Effector CD8-positive, alpha-beta T cell (primary cell): ENCODE measurements at regions not wholly inside any gene's neighbourhood (a gene's known extent, or its start where the extent isn't known, plus 50 kb on each side); places are given as distances from the start of the nearest gene placed in this dataset.

Experiments
- DNase-seq: peaks from one replicate; lab custom pipeline; 2025; lab: John Stamatoyannopoulos, UW

- no peak for DNase-seq
These were observed 334.9 kb downstream of the SNAPC1 start for GRCh38 chr14:62097072-62097471.

GRCh38 chr14:62097824-62098223 lies 335.6 kb downstream of the SNAPC1 start:
- DNase-seq, result no peak

DNA sequence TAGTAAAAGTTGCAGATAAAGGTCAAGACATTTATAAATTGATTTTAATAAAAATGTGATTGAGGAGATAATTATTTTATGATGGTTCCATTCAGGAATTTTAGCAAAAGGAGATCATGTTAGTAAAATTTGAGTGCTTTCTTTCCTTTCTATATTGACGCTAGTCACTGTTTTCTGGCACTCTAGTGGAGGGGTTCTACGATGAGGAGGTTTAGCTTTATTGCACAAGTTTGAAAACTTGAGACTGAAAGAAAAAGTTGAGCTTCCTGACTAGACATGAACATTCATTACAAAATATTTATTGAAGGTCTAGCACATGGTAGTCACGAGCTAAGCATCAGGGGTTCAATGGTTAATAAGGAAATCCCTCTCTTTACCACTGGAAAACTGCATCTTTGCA lies 336.1 kb downstream of the SNAPC1 start:
- no peak for DNase-seq

GRCh38 chr14:62099091-62099490 lies 336.9 kb downstream of the SNAPC1 start:
- no peak for DNase-seq

DNA sequence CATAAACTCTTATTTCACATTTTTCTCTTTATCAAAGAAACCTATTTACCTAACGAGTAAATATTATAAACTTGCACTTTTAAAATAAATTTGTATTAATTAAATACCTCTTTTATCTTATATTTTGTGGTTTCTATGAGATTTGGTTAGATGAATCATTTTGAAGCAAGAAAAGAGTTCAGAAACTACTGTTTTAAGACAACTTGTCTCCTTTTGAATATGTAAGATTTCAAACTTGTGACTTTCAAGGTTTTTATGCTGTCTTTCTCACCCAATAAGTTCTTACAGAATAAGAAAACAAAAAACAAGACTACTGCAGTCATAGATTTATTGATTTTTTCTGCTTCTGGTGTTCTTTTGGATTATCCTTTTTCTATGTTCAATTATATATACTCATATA lies 339.0 kb downstream of the SNAPC1 start:
- DNase-seq, result no peak

GRCh38 chr14:62101673-62102348 lies 339.6 kb downstream of the SNAPC1 start:
- DNase-seq, result no peak

DNA sequence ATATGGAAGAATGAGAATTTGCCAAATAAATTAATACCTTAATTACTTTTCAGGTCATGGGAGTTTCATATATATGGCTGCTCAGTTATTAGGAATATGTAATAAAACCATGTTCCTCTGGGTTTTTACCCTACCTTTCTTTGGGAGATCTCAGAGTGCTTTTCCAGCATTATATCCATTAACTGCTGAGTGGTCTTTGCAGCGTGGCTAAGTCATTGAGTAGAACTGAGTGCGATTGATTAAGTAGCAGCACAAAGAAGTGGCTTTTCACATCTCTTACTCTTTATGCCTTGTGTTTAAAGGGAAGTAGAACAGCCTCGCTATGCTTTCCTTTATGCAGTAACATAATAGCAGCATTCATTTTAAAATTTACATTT lies 340.1 kb downstream of the SNAPC1 start:
- DNase-seq, result no peak

- DNase-seq, result no peak
These were observed 341.2 kb downstream of the SNAPC1 start for GRCh38 chr14:62103464-62103863.

- no peak for DNase-seq
These were observed 348.7 kb downstream of the SNAPC1 start for GRCh38 chr14:62110941-62111340.

- peak; percentile 10 for DNase-seq
These were observed 355.0 kb downstream of the SNAPC1 start for GRCh38 chr14:62117010-62117750.

DNA sequence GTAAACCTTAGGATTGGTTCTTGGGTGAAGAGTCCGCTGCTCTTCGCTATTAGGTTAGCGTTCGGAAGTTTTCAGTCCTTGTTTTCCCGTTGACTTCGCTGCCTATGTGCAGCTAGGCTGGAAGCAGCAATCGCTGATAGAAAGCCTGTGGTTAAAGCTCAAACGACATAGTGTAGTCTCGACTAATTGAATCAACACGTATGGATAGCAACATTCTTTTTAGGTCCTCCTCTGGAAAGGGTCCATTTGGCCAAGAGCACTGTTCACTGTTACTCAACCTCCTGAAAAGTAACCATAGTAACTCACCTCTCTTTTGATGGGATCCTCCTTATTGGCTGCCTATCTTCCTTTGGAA lies 355.5 kb downstream of the SNAPC1 start:
- no peak for DNase-seq

GRCh38 chr14:62118461-62118860 lies 356.2 kb downstream of the SNAPC1 start:
- no peak for DNase-seq

- DNase-seq, result no peak
These were observed 356.7 kb downstream of the SNAPC1 start for GRCh38 chr14:62118871-62119270.

DNA sequence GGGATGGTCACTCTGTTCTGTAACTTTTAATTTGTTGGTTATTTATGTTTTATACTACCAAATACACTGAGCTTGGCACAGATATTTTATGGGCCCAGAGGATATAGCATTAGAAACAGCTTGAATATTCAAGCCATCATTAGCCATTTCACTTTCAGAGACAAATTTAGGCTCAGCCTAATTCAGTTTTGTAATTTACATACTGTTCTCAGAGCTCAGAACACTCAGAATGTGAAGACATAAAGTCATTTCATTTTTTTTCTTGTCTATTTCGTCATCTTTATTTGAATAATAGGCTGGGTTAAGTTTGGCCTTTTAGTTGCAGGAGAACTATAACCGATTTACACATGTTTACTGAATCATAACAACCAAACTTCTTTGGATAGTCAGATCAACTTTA lies 361.7 kb downstream of the SNAPC1 start:
- DNase-seq, result no peak

- DNase-seq, result no peak
These were observed 363.6 kb downstream of the SNAPC1 start for GRCh38 chr14:62125793-62126192.

DNA sequence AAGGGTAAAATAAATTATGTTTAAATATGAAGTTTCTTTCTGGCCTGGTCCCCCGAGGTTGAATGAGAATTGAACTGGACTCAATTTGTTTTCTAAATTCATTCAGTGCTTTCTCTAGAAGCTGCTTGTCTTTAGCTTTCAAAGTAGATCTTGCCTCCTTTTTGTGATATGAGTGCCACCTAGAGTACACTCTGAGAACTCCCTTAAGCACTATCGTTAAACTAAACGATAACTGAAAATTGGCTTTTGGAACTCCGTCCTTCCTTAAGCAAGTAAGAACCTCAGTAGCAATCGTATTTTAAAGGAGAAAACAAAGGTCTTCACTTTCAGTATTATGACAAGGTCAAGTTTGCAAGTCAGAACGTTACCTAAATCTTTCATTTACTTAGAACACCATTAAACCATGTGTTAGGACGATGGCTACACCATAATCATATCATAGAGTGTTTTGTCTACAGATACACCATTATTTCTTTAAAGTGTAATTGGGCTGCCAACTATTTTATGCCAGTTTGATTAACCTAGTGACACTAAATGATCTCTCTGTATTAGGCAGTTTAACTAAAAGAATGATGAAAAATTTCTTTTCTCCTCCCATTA lies 364.8 kb downstream of the SNAPC1 start:
- no peak for DNase-seq

DNA sequence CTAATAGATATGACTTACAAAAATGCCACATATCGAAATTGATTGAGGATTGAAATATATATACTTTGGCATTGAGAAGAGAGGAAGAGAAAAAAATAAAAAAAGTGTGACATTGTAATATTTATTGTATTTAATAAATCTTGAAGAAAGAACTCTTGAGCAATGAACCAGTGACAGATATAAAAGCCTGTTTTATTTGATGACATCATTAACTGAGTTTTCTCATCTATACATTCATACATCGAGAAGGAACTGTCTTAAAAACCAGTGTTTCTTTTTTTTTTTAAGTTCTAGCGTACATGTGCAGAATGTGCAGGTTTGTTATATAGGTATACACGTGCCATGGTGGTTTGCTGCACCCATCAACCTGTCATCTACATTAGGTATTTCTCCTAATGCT lies 368.2 kb downstream of the SNAPC1 start:
- DNase-seq, result no peak

DNA sequence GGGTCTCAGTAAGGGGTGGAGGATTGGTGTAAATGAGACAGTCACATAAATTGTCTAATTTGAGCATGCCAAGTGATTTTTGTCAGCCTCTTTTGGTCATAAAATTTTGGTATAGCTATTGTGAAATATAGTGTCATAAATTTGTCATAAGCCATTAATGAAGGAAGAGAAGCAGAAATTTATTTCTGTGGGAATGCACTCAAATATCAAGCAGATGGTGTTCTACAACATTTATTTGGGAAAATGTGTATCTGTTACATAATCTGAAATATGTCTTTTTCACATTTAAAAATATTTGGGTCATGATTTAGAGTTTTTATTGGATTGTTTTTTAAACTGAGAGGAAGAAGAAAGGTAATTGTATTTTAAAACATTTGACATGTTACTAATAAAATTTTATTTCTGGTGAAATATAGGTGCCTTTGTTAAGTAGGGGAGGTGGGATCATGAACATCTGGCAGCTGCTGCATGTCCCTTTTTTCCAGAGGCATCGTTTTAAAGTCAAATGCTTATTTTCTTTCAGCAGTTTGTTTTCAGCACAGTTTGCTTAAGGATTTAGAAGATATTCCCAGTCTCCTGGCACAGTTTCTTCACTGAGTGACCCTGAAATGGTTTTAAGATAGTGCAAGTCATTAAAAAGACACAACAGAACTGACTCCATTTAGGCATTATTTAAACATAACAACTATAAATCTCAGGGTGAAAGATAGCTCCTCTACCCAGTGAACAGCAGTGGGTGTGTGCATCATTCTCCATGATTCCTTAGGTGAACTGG lies 371.7 kb downstream of the SNAPC1 start:
- no peak for DNase-seq

DNA sequence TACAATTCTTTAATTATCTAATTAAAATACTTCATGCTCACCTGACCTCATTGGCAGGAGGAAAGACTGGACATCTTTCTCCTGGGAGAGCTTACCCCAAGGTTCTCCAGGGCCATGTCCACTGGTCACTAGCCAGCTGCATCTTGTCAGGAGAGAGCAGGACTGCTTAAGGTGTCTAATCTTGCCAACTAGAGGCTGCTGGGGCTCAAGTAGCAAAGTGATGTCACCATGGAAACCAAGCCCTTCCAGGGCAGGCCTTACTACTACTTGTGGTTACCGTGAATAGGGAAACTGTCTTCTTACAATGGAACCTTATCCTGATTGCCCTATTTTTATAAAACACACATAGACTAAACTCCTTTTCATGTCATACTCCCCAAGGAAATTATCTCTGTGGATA lies 376.4 kb downstream of the SNAPC1 start:
- no peak for DNase-seq

DNA sequence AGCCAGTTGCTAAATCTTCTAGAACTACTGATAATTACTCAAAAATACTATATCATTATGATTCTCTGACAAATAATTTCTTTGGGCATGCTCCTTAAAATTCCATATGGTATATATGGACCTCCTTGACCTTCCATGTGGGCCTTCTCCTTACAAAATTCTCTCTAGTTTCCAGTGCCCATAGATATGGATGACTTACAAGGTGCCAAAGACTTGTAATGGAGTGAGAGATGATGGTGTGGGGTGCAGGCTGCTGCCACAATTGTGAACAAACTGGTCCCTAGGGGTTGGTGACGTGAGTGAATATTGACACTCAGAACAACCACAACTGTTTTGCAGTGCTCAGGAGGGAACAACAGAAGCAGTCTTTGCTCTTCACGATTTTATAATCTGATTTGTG lies 378.9 kb downstream of the SNAPC1 start:
- DNase-seq, result no peak

- no peak for DNase-seq
These were observed 381.0 kb downstream of the SNAPC1 start for GRCh38 chr14:62143245-62143644.

DNA sequence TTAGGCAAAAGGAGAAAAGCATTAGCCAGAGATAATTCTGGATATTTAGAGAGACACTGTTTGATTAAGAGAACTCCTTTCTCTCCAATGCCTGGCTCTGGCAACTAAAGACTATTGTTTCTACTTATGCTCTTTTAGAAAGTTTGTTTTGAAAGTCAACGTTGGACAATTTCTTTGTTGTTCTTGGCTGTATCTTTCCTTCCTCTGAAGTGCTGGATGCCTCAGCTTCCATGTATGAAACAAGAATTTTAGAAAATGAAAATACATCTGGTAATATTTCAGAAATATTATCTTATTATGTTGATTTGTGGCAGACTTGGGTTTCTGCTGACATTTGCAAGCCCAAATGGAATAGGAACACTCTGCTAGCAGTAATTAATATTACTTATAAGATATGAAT lies 382.6 kb downstream of the SNAPC1 start:
- DNase-seq, result no peak

GRCh38 chr14:62146030-62146429 lies 383.8 kb downstream of the SNAPC1 start:
- no peak for DNase-seq
